ENCODE measurements at regions not wholly inside any gene's neighbourhood (a gene's known extent, or its start where the extent isn't known, plus 50 kb on each side); places are given as distances from the start of the nearest gene placed in this dataset.

GRCh38 chr3:20914310-20914709 lies 728.3 kb upstream of the SGO1 start:
- no peak for TF ChIP-seq CTCF (conservative IDR thresholded peaks at IDR 0.05; ENCODE audit: low read depth, low read length)
- no peak for TF ChIP-seq EZH2 (IDR thresholded peaks at IDR 0.05; ENCODE audit: borderline replicate concordance, low read depth, low read length, poor library complexity, severe bottlenecking)

Data from A673 (cell line).